ENCODE measurements at regions not wholly inside any gene's neighbourhood (a gene's known extent, or its start where the extent isn't known, plus 50 kb on each side); places are given as distances from the start of the nearest gene placed in this dataset.

DNA sequence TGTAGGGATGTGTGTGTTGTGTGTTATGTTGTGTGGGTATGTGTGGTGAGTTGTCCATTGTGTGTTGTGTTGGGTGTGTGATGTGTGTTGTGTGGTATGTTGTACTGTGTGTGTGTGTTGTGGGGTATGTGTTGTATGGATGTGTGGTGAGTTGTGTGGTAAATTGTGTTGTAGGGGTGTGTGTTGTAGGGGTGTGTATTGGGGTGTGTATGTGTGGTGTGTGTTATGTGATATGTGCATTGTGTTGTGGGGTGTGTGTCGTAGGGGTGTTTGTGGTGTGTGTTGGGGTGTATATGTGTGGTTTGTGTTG is 97.8 kb upstream of the PODXL start:
- H3K4me1 ChIP-seq: no peaks in the 10 kb centered on the region
- TF ChIP-seq Cebpa-rat (IDR thresholded peaks at IDR 0.05): no peak
- H3K36me3 ChIP-seq: no peaks in the 10 kb centered on the region
- H3K4me3 ChIP-seq: no peak overlapping the region
- H3K9me3 ChIP-seq: no peaks in the 10 kb centered on the region
- H3K4me2 ChIP-seq: no peak overlapping the region
- H4K20me1 ChIP-seq: no peaks in the 10 kb centered on the region
- no peak overlapping the region for H3K9ac ChIP-seq
- no peak overlapping the region for H3K27ac ChIP-seq
- no peaks in the 10 kb centered on the region for H3K27me3 ChIP-seq

DNA sequence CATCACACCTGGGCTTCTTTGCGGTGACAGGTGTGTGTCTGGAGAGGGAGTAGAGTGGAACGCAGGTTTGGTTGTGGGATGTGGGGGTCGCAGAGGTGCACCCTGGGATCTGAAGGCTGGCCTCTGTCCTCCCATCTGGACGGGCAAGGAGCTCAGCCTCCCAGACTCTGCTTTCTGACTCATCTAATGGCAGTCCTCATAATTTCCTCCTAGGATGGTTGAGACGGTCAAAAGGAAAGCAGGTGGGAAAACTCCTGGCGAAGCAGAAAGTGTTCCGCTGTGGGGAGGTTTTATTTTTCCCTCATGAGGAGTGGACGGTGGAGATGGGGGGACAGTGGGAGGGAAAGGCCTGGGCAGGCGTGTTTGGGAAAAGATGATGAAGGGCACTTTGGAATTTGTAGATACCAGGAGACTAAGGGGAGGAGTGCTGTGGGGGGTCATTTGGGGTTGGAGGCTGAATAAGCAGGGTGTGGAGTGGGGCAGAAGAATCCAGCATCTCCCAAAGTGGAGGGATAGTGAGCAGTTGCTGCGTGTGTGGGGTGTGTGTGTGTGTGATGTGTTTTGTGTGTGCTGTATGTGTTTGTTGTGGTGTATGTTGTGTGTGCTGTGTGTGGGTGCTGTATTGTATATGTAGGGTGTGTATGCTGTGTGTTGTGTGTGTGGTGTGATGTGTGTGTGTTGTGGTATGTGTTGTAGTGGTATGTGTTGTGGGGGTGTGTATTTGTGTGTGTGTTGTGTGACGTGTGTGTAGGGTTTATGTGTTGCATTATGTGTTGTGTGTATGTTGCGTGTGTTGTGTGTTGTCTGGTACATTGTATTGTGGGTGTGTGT is 97.2 kb upstream of the PODXL start:
- H3K4me3 ChIP-seq: no peak overlapping the region
- no peaks in the 10 kb centered on the region for H4K20me1 ChIP-seq
- H3K4me2 ChIP-seq: no peak overlapping the region
- H3K36me3 ChIP-seq: no peaks in the 10 kb centered on the region
- no peak for TF ChIP-seq Cebpa-rat (IDR thresholded peaks at IDR 0.05)
- no peak overlapping the region for H3K27ac ChIP-seq
- H3K4me1 ChIP-seq: no peaks in the 10 kb centered on the region
- H3K27me3 ChIP-seq: no peaks in the 10 kb centered on the region
- H3K9me3 ChIP-seq: no peaks in the 10 kb centered on the region
- no peak overlapping the region for H3K9ac ChIP-seq

DNA sequence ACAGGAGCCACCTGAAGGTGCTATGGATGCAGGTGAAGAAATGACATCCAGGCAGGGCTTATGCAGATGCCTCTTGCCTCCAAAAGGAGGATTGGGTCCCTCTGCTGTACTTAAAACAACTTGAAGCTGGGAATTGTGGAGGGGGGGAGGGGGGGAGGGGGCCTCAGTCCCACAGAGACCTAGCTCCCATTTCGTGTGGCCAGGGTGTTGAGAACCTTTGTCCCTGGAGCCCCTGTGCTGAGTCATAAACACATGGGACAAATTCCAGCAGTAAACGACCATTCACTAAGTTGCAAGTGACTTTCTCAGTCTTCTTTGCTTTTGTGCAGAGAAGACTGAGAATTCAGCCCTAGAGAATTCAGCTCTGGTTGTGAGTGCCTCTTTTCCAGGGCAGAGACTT is 96.5 kb upstream of the PODXL start:
- no peaks in the 10 kb centered on the region for H3K4me1 ChIP-seq
- no peaks in the 10 kb centered on the region for H4K20me1 ChIP-seq
- H3K9ac ChIP-seq: no peak overlapping the region
- H3K4me3 ChIP-seq: no peak overlapping the region
- no peak overlapping the region for H3K4me2 ChIP-seq
- H3K27ac ChIP-seq: no peak overlapping the region
- no peaks in the 10 kb centered on the region for H3K27me3 ChIP-seq
- no peaks in the 10 kb centered on the region for H3K9me3 ChIP-seq
- no peaks in the 10 kb centered on the region for H3K36me3 ChIP-seq
- TF ChIP-seq Cebpa-rat (IDR thresholded peaks at IDR 0.05): no peak

DNA sequence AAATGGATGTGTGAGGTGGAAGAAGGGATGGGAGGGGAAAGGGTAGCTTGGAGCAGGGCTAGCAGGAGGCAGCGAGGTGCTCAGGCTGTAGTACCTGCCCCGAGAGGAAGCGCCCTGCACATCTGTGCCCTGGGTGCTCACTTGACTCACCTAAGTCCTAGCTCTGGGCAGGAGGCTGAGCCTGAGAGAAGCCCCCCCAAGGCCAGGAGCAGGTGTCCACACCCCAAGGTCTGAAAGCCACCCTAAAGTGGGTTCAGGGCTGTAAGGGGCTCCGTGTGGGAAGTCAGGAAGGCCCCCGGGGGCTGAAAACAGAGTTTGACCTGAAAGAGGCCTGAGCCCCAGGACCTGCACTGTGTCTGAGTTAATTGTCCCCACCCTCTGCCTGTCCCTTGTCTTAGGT is 95.8 kb upstream of the PODXL start:
- Histone ChIP-seq H3K4me1 (no peaks in the 10 kb centered on the region), H3K27me3 (no peaks in the 10 kb centered on the region), H3K4me3 (no peak overlapping the region), H3K4me2 (no peak overlapping the region), H3K27ac (no peak overlapping the region), H3K9ac (no peak overlapping the region), H4K20me1 (no peaks in the 10 kb centered on the region), H3K36me3 (no peaks in the 10 kb centered on the region), H3K9me3 (no peaks in the 10 kb centered on the region)
- TF ChIP-seq Cebpa-rat (IDR thresholded peaks at IDR 0.05): no peak

DNA sequence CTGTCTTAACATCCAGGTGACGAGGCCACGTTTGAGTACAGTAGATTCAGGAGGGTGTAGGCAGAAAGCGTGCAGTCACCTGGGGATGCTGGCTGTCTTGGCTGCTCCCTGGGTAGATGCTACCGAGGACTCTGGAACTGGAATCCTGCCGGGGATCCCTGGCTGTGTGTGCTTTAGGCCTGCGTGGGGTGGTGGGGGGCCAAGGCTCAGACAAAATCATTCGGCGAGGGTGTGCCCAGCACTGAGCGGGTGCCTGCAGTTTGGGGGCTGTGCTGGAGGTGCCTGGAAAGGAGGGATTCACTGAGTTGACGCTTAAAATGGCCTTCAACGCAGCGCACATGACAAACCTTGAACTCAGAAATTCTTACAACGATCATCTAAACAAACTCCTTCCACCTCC is 93.5 kb upstream of the PODXL start:
- no peak overlapping the region for H3K27ac ChIP-seq
- no peaks in the 10 kb centered on the region for H3K9me3 ChIP-seq
- no peaks in the 10 kb centered on the region for H3K36me3 ChIP-seq
- no peak overlapping the region for H3K9ac ChIP-seq
- TF ChIP-seq Cebpa-rat (IDR thresholded peaks at IDR 0.05): no peak
- H3K4me2 ChIP-seq: no peak overlapping the region
- no peak overlapping the region for H3K4me3 ChIP-seq
- H4K20me1 ChIP-seq: no peaks in the 10 kb centered on the region
- no peaks in the 10 kb centered on the region for H3K27me3 ChIP-seq
- no peaks in the 10 kb centered on the region for H3K4me1 ChIP-seq

DNA sequence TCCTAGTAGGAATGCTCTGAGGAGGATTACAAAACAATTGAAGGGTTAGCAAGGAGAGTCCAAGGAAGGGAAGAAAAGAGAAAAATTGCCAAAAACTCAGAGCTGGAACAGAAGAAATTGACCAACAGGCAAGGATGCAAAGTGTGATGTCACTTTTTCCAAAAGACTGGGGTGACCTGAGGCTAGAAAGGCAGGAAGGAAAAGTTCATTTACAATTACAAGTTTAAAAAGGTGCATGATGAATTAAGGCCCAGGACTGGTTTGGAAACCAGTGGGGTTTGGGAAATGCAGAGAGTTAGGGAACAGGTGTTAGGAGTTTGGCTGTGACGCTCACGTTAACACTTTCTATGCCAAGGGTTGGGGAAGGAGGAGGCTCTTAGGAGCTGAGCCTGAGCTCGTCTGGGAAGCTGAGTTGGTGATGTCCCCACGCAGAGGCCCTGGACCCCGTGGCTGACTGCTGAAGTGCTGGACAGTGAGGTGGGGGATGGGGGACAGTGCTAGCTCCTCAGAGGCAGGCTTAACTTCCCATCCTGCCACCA is 92.6 kb upstream of the PODXL start:
- Histone ChIP-seq H3K4me3 (no peak overlapping the region), H3K9me3 (no peaks in the 10 kb centered on the region), H3K4me2 (no peak overlapping the region), H3K36me3 (no peaks in the 10 kb centered on the region), H3K9ac (no peak overlapping the region), H3K27ac (no peak overlapping the region), H3K4me1 (no peaks in the 10 kb centered on the region), H3K27me3 (no peaks in the 10 kb centered on the region), H4K20me1 (no peaks in the 10 kb centered on the region)
- no peak for TF ChIP-seq Cebpa-rat (IDR thresholded peaks at IDR 0.05)

DNA sequence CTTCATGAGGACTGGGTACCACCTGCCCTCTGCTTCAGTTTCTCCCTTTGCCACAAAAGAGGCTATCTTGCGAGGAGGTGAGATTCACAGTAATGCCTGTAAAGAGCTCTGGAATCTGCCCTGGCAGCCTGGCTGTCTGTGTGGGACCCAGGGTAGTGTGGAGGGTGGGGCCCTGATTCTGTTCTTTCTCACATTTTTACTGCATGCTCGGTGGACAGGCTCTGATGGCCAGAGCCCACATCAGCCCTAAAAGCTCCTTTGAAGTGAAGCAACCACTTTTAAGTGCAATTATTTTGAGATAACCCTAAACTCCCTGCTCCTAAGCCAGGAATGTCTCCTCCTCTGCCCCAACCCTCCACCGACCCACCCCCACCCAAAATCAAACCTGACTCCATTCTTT is 92.1 kb upstream of the PODXL start:
- no peaks in the 10 kb centered on the region for H4K20me1 ChIP-seq
- no peaks in the 10 kb centered on the region for H3K9me3 ChIP-seq
- H3K4me2 ChIP-seq: no peak overlapping the region
- H3K27me3 ChIP-seq: no peaks in the 10 kb centered on the region
- H3K27ac ChIP-seq: no peak overlapping the region
- H3K4me3 ChIP-seq: no peak overlapping the region
- H3K9ac ChIP-seq: no peak overlapping the region
- TF ChIP-seq Cebpa-rat (IDR thresholded peaks at IDR 0.05): no peak
- H3K4me1 ChIP-seq: no peaks in the 10 kb centered on the region
- H3K36me3 ChIP-seq: no peaks in the 10 kb centered on the region

DNA sequence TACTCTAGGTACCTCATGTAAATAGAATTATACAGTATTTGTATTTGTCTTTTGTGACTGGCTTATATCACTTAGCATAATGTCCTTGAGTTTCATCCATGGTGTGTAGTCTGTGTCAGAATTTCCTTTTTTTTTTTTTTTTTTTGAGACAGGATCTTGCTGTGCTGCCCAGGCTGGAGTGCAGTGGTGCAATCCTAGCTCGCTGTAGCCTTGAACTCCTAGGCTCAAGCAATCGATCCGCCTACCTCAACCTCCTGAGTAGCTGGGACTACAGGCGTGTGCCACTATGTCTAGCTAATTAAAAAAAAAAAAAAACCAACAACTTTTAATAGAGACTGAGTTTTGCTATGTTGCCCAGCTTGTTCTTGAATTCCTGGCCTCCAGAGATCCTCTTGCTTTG is 89.8 kb upstream of the PODXL start:
- Histone ChIP-seq H3K36me3 (no peaks in the 10 kb centered on the region), H3K9me3 (no peaks in the 10 kb centered on the region), H3K27me3 (no peaks in the 10 kb centered on the region), H4K20me1 (no peaks in the 10 kb centered on the region), H3K4me1 (no peaks in the 10 kb centered on the region), H3K4me3 (no peak overlapping the region), H3K27ac (no peak overlapping the region), H3K9ac (no peak overlapping the region), H3K4me2 (no peak overlapping the region)
- no peak for TF ChIP-seq Cebpa-rat (IDR thresholded peaks at IDR 0.05)

DNA sequence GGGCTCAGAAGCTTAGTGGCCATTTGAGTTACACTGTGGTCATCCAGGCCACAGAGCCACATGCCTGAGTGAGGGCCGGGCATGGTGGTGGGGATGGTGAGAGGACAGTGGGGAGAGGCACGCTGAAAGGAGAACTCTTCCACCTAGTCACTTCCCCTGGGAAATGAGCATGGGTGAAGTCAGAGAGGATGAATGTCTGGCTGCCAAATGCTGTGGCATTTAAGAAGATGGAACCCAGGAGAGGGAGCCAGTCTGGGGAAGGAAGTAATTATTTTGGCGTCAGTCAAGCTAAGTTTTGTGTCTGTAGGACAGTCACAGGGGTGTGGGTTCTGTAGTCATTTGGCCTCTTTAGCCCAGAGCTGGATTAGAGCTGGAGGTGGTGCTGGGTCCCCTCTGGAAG is 86.0 kb upstream of the PODXL start:
- no peak for TF ChIP-seq Cebpa-rat (IDR thresholded peaks at IDR 0.05)
- Histone ChIP-seq H3K36me3 (no peaks in the 10 kb centered on the region), H4K20me1 (no peaks in the 10 kb centered on the region), H3K27me3 (no peaks in the 10 kb centered on the region), H3K9me3 (no peaks in the 10 kb centered on the region), H3K4me1 (no peaks in the 10 kb centered on the region), H3K9ac (no peak overlapping the region), H3K4me3 (no peak overlapping the region), H3K27ac (no peak overlapping the region), H3K4me2 (no peak overlapping the region)

DNA sequence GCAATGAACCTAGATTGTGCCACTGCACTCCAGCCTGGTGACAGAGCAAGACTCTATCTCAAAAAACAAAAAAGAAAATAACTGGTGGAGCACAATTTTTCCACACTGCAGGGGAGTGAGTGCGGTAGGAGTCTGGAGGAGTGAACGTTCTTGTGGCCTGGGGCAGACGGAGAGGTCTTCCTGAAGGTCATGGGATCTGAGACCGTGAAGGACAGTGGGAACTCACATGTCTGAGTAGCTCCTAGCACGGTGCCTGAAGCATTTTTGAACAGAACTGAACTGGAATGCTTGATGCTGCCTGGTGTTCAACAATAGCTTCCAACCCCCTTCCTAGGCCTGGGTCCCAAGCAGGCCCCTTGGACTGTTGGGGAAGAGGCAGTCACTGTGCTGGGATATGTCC is 84.3 kb upstream of the PODXL start:
- Histone ChIP-seq H3K9me3 (no peaks in the 10 kb centered on the region), H4K20me1 (no peaks in the 10 kb centered on the region), H3K27ac (no peak overlapping the region), H3K27me3 (no peaks in the 10 kb centered on the region), H3K9ac (no peak overlapping the region), H3K4me3 (no peak overlapping the region), H3K36me3 (no peaks in the 10 kb centered on the region), H3K4me1 (no peaks in the 10 kb centered on the region), H3K4me2 (no peak overlapping the region)
- TF ChIP-seq Cebpa-rat (IDR thresholded peaks at IDR 0.05): no peak

All from BLaER1 (cell line).